Activated CD8-positive, alpha-beta memory T cell treated with anti-CD3 and anti-CD28 coated beads for 24 hours (primary cell): ENCODE measurements at regions not wholly inside any gene's neighbourhood (a gene's known extent, or its start where the extent isn't known, plus 50 kb on each side); places are given as distances from the start of the nearest gene placed in this dataset.
A peak's percentile ranks its signal among the peaks of the same experiment; 100 is the strongest.

Source experiments
- DNase-seq: peaks from one replicate; pipeline ENCODE4 v3.0.0-alpha.2; 2020

- no peak for DNase-seq
Measured at GRCh38 chr2:238655974-238656722, 191.7 kb upstream of the TWIST2 start.

DNA sequence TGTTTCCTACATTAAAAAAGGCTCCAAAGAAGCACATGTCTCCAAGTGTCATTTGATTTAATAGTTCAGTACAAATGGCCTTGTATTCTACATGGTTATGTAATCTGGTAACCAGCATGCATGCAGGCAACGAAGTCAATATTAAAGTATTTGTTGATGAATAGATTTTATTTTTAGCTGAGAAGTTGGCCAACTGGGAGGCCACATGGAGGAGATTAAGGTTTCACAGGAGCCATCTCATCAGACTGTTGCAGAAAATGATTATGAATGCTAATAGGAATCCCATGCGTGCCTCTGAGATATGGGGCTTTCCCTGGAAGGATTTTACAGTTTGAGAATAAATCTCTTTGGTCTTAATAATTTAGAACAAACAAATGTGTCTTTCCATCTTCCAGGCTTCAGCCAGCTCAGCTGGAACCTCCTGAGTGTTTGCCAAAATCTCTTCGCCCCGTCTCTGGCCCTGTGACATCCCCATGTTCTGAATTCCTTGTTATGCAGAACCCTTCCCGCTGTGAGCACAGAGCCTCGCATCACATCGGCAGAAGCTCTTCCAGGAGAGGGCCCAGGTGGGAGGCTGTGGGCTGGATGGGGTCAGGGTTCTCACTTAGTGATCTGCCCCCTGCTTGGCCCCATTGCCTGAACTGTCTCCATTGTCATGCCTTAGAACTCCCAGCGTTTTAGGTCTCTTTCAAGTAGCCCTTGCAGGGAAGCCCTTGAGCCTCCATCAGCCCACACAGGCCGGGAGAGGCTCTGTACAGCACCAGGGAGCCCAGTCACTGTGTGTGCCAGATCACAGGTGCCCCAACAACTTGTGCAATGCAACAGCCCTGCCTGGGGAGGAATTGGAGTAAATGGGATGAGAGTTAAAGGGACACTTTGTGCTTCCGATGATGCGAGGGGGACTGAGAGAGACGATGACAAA is 190.5 kb upstream of the TWIST2 start:
- no peak for DNase-seq

DNA sequence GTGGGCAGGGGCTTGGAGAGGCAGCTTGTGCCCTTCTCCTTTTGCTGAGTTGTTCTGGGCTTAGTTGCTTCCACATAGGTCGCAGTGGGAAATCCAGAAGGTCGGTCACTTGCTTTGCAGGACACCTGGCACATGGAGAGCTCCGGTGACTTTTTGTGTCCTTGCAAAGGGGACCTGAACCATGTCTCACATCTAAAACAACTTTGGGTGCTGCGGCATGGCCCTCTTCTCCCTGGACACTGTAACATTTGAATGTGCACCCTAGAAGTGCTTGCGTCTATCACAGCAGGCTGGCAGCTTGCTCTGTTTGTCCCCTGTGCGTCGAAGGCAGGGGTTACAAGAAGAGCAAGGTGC is 189.9 kb upstream of the TWIST2 start:
- DNase-seq, result no peak

- no peak for DNase-seq
Measured at GRCh38 chr2:238658820-238659219, 189.1 kb upstream of the TWIST2 start.

DNA sequence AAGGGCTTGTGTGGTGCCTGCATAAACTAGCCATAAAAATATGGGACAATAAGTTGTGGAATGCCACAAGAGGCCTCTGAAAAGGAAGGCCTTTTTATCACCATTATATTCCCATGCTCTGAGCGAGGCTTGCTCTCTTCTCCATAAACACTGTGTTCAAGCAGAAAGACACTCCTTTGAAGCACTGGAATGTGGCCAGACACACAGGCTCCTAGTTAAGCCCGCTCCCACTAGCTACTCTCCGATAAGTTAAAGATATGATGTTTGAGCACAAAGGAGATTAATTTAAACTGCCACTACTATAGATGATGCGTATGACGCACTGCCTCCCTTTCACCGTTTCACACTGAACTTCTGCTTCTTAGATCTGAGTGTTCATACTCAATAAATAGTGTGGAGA is 188.7 kb upstream of the TWIST2 start:
- DNase-seq, result no peak

- no peak for DNase-seq
Measured at GRCh38 chr2:238663586-238663985, 184.3 kb upstream of the TWIST2 start.

- no peak for DNase-seq
Measured at GRCh38 chr2:238665919-238666318, 182.0 kb upstream of the TWIST2 start.

- DNase-seq, result no peak
Measured at GRCh38 chr2:238666543-238666942, 181.3 kb upstream of the TWIST2 start.

GRCh38 chr2:238667008-238667407 is 180.9 kb upstream of the TWIST2 start:
- no peak for DNase-seq

GRCh38 chr2:238667639-238668038 is 180.2 kb upstream of the TWIST2 start:
- DNase-seq, result no peak

DNA sequence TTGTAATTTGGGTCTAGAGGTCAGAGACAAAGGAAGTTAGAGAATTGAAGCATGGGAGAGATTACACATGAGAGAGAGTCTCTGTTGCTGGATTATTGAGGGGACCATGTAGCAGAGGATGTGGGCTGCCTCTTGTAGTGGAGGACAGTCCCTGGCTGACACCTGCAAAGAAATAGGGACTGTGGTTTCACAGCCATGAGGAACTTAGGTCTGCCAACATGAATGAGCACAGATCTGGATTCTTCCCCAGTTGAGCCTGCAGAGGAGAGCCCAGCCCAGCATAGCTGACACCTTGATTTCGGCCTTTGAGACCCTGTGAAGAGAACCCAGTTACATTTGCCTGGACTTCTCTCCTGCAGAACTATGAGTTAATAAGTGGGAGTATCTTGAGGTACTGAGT is 179.5 kb upstream of the TWIST2 start:
- peak; percentile 17 for DNase-seq

- DNase-seq, result no peak
Measured at GRCh38 chr2:238669046-238669445, 178.8 kb upstream of the TWIST2 start.

- no peak for DNase-seq
Measured at GRCh38 chr2:238669581-238670080, 178.3 kb upstream of the TWIST2 start.

GRCh38 chr2:238670111-238670585 is 177.7 kb upstream of the TWIST2 start:
- no peak for DNase-seq

DNA sequence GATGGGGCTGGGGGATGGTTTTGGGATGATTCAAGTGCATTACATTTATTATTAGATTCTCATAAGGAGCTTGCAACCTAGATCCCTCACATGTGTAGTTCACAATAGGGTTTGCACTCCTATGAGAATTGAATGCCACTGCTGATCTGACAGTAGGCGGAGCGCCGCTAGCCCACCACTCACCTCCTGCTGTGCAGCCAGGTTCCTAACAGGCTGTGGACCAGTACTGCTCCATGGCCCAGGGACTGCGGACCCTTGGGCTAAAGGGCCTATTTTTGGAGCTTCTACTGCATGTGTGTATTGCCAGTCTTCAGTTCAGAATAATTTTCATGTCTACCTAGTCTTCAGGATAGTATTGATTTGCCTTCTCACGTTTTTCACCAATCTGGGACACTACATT is 165.3 kb upstream of the TWIST2 start:
- no peak for DNase-seq

- no peak for DNase-seq
Measured at GRCh38 chr2:238684362-238685326, 163.2 kb upstream of the TWIST2 start.

DNA sequence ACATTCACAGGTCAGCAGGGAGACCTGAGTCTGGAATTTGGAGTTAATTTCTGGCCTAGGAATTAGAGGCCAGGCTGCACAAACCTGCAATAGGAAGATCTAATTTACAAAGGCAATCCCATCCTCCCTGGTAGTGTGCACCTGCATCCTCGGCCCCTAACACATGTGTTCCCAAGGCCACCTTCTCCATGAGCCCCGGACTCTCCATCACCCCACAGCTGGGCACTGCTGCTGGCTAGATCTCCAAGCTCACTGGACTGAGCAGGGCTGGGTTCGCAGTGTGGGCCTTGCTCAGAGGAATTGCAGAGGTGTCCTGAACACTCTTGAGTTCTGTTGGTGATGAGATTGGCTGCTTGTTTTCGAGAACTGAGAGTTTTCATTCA is 162.6 kb upstream of the TWIST2 start:
- DNase-seq, result no peak

DNA sequence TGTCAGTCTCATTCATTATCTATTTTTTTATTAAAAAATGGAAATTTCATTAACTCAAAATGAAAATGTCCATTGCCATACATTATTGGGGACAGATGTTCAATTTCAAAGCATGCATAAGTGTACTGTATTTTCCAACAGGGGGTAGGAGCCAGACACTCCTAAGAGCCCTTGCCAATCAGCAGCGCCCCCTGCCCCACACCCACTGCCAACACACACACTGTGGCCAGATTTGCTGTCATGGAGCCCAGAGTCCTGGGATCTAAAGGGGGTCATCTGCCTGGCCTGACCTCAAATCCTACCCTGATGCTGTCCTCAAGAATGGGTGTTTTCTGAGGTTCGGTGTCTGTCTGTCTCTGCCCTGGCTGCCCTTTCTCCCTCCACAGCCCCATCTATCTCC is 162.2 kb upstream of the TWIST2 start:
- no peak for DNase-seq

- no peak for DNase-seq
Measured at GRCh38 chr2:238686223-238686622, 161.7 kb upstream of the TWIST2 start.

GRCh38 chr2:238688193-238689153 is 159.4 kb upstream of the TWIST2 start:
- DNase-seq, result no peak

DNA sequence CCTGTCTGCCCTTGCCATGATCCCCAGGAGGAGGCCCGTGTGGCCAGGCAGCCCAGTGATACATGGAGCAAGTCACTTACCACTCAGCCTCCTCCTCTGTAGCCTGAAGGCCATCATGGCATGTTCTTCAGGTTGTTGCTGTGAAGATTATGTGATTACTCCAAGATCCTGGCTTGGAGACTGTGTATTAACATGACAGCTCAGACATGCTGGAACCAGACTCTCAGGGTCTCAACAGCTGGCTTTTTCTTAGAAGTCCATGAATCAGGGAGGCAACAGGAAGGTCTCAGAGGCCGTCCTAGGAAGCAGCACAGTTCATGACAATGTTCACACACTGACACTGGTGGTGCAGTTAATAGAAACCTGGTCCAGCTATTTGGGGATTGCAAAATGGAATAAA is 158.6 kb upstream of the TWIST2 start:
- no peak for DNase-seq
